Gastroesophageal sphincter (tissue), 4 donors: ENCODE measurements at regions not wholly inside any gene's neighbourhood (a gene's known extent, or its start where the extent isn't known, plus 50 kb on each side); places are given as distances from the start of the nearest gene placed in this dataset.
"Not testable (repeated sequence)": the region's sequence is repeated elsewhere in the genome, so short reads cannot be mapped to it uniquely, and the experiment has no call there.

ENCODE experiments used
- ATAC-seq: fragments of 150-250 bp; one replicate; pipeline ENCODE4 v1.9.1; 2016; ENCODE audit warnings: mild to moderate bottlenecking, moderate library complexity
- H3K27ac ChIP-seq, 4 donors: fragments of 200-600 bp; sonication (generic) in 3 of 4; 1 replicate in 3 of 4; 2 replicates in 1 of 4; pipeline ENCODE4 v1.5.1; 2016 to 2019
- H3K27me3 ChIP-seq: fragments of 200-600 bp; sonication (generic); one replicate; pipeline ENCODE4 v1.5.1; 2019
- H3K36me3 ChIP-seq, 2 donors: fragments of 200-600 bp; sonication (generic); one replicate each; pipeline ENCODE4 v1.5.1; 2019; ENCODE audit warnings: control low read depth in 1 of 2
- H3K4me1 ChIP-seq, 3 donors: fragments of 200-600 bp; sonication (generic); 1 replicate in 2 of 3; 2 replicates in 1 of 3; pipeline ENCODE4 v1.5.1; 2016 to 2019; ENCODE audit warnings: control low read depth in 2 of 3
- H3K4me3 ChIP-seq, 2 donors: fragments of 200-600 bp; sonication (generic); one replicate each; pipeline ENCODE4 v1.5.1; 2019; ENCODE audit warnings: mild to moderate bottlenecking in 1 of 2, moderate library complexity in 1 of 2
- H3K9me3 ChIP-seq, 3 donors: fragments of 200-600 bp; sonication (generic); one replicate each; pipeline ENCODE4 v1.5.1; 2017 to 2019; ENCODE audit warnings: control low read depth in 2 of 3
- EP300 ChIP-seq: sonication (generic); formaldehyde crosslinking; IDR thresholded peaks from one replicate; pipeline ENCODE4 v1.6.1; 2017; ENCODE audit warnings: antibody characterized with exemption, mild to moderate bottlenecking
- POLR2A ChIP-seq, 2 donors: fragments of 450-650 bp; IDR thresholded peaks; one replicate each; pipeline ENCODE4 v1.6.1; 2017; ENCODE audit warnings: antibody characterized with exemption in 2 of 2, mild to moderate bottlenecking in 2 of 2, moderate library complexity in 1 of 2
- POLR2AphosphoS5 ChIP-seq: sonication (generic); formaldehyde crosslinking; IDR thresholded peaks from one replicate; pipeline ENCODE4 v1.6.1; 2017; ENCODE audit warnings: antibody characterized with exemption
- WGBS, 2 donors: methylation state at CpG; one replicate each; pipeline ENCODE4 v1.1.5; 2018; ENCODE audit warnings: low coverage in 1 of 2; 5-methylcytosine and 5-hydroxymethylcytosine counted together
- TF ChIP-seq, protein P1 (sequence below), 4 experiments: fragments of 200-600 bp in 2 of 4; fragments of 450-650 bp in 2 of 4; sonication (generic) in 1 of 4; IDR thresholded peaks; one replicate each; pipeline ENCODE4 v1.5.1; 2017 to 2019; ENCODE audit warnings: antibody characterized with exemption in 4 of 4, mild to moderate bottlenecking in 2 of 4, moderate library complexity in 2 of 4

- Histone ChIP-seq H3K4me1 (no peaks in the 10 kb centered on the region), H3K27me3 (no peaks in the 10 kb centered on the region), H3K4me3 (no peak overlapping the region), H3K9me3 (no peaks in the 10 kb centered on the region), H3K27ac (no peak overlapping the region), H3K36me3 (no peaks in the 10 kb centered on the region)
- no peak for ATAC-seq
- TF ChIP-seq, protein P1, sequence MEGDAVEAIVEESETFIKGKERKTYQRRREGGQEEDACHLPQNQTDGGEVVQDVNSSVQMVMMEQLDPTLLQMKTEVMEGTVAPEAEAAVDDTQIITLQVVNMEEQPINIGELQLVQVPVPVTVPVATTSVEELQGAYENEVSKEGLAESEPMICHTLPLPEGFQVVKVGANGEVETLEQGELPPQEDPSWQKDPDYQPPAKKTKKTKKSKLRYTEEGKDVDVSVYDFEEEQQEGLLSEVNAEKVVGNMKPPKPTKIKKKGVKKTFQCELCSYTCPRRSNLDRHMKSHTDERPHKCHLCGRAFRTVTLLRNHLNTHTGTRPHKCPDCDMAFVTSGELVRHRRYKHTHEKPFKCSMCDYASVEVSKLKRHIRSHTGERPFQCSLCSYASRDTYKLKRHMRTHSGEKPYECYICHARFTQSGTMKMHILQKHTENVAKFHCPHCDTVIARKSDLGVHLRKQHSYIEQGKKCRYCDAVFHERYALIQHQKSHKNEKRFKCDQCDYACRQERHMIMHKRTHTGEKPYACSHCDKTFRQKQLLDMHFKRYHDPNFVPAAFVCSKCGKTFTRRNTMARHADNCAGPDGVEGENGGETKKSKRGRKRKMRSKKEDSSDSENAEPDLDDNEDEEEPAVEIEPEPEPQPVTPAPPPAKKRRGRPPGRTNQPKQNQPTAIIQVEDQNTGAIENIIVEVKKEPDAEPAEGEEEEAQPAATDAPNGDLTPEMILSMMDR (IDR thresholded peaks at IDR 0.05) = no peak
- TF ChIP-seq POLR2AphosphoS5 = no peak
- no peak for TF ChIP-seq EP300
- no peak for TF ChIP-seq POLR2A (IDR thresholded peaks at IDR 0.05)
- WGBS, 2 donors = 72 to 84% methylated on average over 2 to 5 of the region's 5 CpGs
These were observed 1382.1 kb downstream of the AACS start for GRCh38 chr12:126447346-126447745.

- Histone ChIP-seq H3K27me3 (no peaks in the 10 kb centered on the region), H3K27ac (no peak overlapping the region), H3K4me3 (no peak overlapping the region), H3K36me3 (no peaks in the 10 kb centered on the region), H3K4me1 (no peaks in the 10 kb centered on the region), H3K9me3 (no peaks in the 10 kb centered on the region)
- no peak for ATAC-seq
- no peak for TF ChIP-seq POLR2A (IDR thresholded peaks at IDR 0.05)
- no peak for TF ChIP-seq EP300
- TF ChIP-seq, protein P1 (IDR thresholded peaks at IDR 0.05) = no peak
- no peak for TF ChIP-seq POLR2AphosphoS5
- 47 to 51% methylated on average over 4 of the region's 4 CpGs for WGBS, 2 donors
These were observed 1386.6 kb downstream of the AACS start for GRCh38 chr12:126451809-126452208.

DNA sequence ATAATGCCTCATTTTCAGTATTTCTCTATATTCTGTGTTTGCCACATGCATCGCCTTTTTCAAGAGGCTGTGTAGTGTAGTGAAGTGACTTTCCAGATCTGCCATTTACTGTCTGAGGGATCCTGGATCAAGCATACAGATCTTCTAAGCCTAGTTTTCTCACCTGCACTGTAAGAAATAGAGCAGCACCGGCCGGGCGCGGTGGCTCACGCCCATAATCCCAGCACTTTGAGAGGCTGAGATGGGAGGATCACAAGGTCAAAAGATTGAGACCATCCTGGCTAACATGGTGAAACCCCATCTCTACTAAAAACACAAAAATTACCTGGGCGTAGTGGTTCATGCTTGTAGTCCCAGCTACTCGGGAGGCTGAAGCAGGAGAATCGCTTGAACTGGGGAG is 1387.5 kb downstream of the AACS start:
- not testable (repeated sequence) for H3K4me3 ChIP-seq, H3K9me3 ChIP-seq, H3K27me3 ChIP-seq, H3K36me3 ChIP-seq, H3K27ac ChIP-seq, H3K4me1 ChIP-seq, ATAC-seq
- WGBS, 2 donors = 89 to 96% methylated on average over 3 to 9 of the region's 9 CpGs

GRCh38 chr12:126454581-126454980 is 1389.3 kb downstream of the AACS start:
- peaks cover 6% of the 10 kb centered on the region for H3K27me3 ChIP-seq
- no peaks in the 10 kb centered on the region for H3K4me1 ChIP-seq
- no peak for TF ChIP-seq POLR2AphosphoS5
- TF ChIP-seq POLR2A (IDR thresholded peaks at IDR 0.05) = no peak
- no peak for TF ChIP-seq EP300
- TF ChIP-seq, protein P1 (IDR thresholded peaks at IDR 0.05) = no peak
- H3K27ac ChIP-seq = no peak overlapping the region
- ATAC-seq = no peak
- H3K36me3 ChIP-seq = no peaks in the 10 kb centered on the region
- H3K9me3 ChIP-seq = no peaks in the 10 kb centered on the region
- WGBS, 2 donors = 29 to 30% methylated on average over 1 to 3 of the region's 5 CpGs
- H3K4me3 ChIP-seq = no peak overlapping the region

GRCh38 chr12:126457776-126458175 is 1392.5 kb downstream of the AACS start:
- H3K9me3 ChIP-seq = no peaks in the 10 kb centered on the region
- ATAC-seq = no peak
- no peaks in the 10 kb centered on the region for H3K4me1 ChIP-seq
- no peak overlapping the region for H3K4me3 ChIP-seq
- H3K27me3 ChIP-seq = peaks cover 6% of the 10 kb centered on the region
- 91% methylated on average over 10 of the region's 13 CpGs; no CpG with 5 or more reads in 1 of the 2 donors for WGBS, 2 donors
- no peaks in the 10 kb centered on the region for H3K36me3 ChIP-seq
- H3K27ac ChIP-seq = no peak overlapping the region
- TF ChIP-seq POLR2A (IDR thresholded peaks at IDR 0.05) = no peak
- no peak for TF ChIP-seq POLR2AphosphoS5
- TF ChIP-seq, protein P1 (IDR thresholded peaks at IDR 0.05) = no peak
- TF ChIP-seq EP300 = no peak
